ENCODE measurements at regions not wholly inside any gene's neighbourhood (a gene's known extent, or its start where the extent isn't known, plus 50 kb on each side); places are given as distances from the start of the nearest gene placed in this dataset.
A peak's percentile ranks its signal among the peaks of the same experiment; 100 is the strongest.

GRCh38 chr4:156547439-156547838 lies 424.2 kb downstream of the PDGFC start (continued):
- TF ChIP-seq ZNF114 (CRISPR knock-in tag; IDR thresholded peaks at IDR 0.05): no peak
- no peak for TF ChIP-seq EZH2phosphoT487 (IDR thresholded peaks at IDR 0.05; ENCODE audit: unreplicated experiment)
- TF ChIP-seq, protein P1, sequence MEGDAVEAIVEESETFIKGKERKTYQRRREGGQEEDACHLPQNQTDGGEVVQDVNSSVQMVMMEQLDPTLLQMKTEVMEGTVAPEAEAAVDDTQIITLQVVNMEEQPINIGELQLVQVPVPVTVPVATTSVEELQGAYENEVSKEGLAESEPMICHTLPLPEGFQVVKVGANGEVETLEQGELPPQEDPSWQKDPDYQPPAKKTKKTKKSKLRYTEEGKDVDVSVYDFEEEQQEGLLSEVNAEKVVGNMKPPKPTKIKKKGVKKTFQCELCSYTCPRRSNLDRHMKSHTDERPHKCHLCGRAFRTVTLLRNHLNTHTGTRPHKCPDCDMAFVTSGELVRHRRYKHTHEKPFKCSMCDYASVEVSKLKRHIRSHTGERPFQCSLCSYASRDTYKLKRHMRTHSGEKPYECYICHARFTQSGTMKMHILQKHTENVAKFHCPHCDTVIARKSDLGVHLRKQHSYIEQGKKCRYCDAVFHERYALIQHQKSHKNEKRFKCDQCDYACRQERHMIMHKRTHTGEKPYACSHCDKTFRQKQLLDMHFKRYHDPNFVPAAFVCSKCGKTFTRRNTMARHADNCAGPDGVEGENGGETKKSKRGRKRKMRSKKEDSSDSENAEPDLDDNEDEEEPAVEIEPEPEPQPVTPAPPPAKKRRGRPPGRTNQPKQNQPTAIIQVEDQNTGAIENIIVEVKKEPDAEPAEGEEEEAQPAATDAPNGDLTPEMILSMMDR (conservative IDR thresholded peaks at IDR 0.05; ENCODE audit: low read depth in 2 of 2): no peak
- TF ChIP-seq STAT1 (IDR thresholded peaks at IDR 0.05; ENCODE audit: unreplicated experiment): no peak
- TF ChIP-seq ZNF331 (CRISPR knock-in tag; IDR thresholded peaks at IDR 0.05; ENCODE audit: low read depth): no peak
- no peak for TF ChIP-seq NANOG (IDR thresholded peaks at IDR 0.05; ENCODE audit: borderline replicate concordance)
- no peak for TF ChIP-seq REST (IDR thresholded peaks at IDR 0.05; ENCODE audit: unreplicated experiment)
- no peak for TF ChIP-seq CREB1 (CRISPR knock-in tag; IDR thresholded peaks at IDR 0.05; ENCODE audit: low read depth)

DNA sequence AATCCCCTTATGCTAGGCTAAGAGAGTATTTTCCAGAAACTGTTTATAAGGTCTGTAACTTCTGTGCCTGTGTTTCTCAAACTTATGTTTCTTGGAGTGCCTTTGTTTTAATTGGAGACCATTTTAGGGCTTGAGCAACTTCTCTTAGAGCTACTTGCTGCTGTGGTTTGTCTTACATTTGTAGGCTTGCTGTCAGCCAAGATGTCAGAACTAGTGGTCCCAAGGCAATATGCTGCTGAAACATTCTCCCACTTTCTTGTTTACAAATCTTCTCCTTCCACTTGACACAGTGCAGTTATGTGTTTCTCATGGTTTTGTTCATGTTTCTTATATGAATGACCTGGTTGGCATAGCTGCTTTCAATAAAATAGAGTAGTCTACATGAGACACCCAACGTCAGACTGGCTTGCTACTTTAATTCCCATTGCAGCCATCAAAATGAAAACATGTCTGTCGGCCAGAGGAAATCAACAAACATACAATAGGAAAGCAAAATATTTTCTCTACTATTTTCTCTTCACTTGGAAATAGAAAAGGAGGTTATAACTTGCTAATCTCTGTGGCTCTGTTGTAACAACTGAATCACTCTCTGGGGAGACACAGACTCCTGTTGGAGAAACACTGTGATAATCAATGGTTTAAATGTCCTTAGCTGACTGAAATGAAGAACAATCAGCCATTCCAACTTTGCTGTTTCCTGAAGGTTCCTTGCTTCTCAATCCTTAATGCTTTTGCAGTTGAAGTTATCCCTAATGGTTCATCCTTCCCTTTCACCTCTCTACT lies 426.4 kb downstream of the PDGFC start:
- H3K27me3 ChIP-seq (ENCODE audit: insufficient read depth): no peaks in the 10 kb centered on the region
- H3K4me3 Mint-ChIP-seq: no peak overlapping the region
- no peaks in the 10 kb centered on the region for H3K36me3 Mint-ChIP-seq (ENCODE audit: low read depth)
- no peaks in the 10 kb centered on the region for H3K27me3 Mint-ChIP-seq (ENCODE audit: insufficient read depth, low read depth, poor library complexity)
- H3K79me2 ChIP-seq (replicated peaks; ENCODE audit: insufficient read depth): no peaks in the 10 kb centered on the region
- no peak overlapping the region for H3K4me2 ChIP-seq
- H4K20me1 ChIP-seq (replicated peaks; ENCODE audit: insufficient read depth): no peaks in the 10 kb centered on the region
- no peaks in the 10 kb centered on the region for H3K9me2 ChIP-seq (ENCODE audit: insufficient read depth)
- no peak overlapping the region for H3K27ac ChIP-seq (ENCODE audit: low read depth)
- H3K4me3 ChIP-seq: no peak overlapping the region
- H3K4me1 ChIP-seq (ENCODE audit: insufficient read depth): no peaks in the 10 kb centered on the region
- DNase-seq (ENCODE audit: low spot score) (no peak), ATAC-seq (no peak)
- H3F3A ChIP-seq (replicated peaks; ENCODE audit: low read depth): no peaks in the 10 kb centered on the region
- H3K9me3 Mint-ChIP-seq: no peaks in the 10 kb centered on the region
- no peak overlapping the region for H3K27ac Mint-ChIP-seq
- no peaks in the 10 kb centered on the region for H3K36me3 ChIP-seq (ENCODE audit: insufficient read depth)
- H2AFZ ChIP-seq: peak overlapping the region; percentile 9; the same call in 1 of the 2 replicates
- no peaks in the 10 kb centered on the region for H3K4me1 Mint-ChIP-seq
- no peak for TF ChIP-seq REST (IDR thresholded peaks at IDR 0.05; ENCODE audit: unreplicated experiment)
- TF ChIP-seq, protein P2, sequence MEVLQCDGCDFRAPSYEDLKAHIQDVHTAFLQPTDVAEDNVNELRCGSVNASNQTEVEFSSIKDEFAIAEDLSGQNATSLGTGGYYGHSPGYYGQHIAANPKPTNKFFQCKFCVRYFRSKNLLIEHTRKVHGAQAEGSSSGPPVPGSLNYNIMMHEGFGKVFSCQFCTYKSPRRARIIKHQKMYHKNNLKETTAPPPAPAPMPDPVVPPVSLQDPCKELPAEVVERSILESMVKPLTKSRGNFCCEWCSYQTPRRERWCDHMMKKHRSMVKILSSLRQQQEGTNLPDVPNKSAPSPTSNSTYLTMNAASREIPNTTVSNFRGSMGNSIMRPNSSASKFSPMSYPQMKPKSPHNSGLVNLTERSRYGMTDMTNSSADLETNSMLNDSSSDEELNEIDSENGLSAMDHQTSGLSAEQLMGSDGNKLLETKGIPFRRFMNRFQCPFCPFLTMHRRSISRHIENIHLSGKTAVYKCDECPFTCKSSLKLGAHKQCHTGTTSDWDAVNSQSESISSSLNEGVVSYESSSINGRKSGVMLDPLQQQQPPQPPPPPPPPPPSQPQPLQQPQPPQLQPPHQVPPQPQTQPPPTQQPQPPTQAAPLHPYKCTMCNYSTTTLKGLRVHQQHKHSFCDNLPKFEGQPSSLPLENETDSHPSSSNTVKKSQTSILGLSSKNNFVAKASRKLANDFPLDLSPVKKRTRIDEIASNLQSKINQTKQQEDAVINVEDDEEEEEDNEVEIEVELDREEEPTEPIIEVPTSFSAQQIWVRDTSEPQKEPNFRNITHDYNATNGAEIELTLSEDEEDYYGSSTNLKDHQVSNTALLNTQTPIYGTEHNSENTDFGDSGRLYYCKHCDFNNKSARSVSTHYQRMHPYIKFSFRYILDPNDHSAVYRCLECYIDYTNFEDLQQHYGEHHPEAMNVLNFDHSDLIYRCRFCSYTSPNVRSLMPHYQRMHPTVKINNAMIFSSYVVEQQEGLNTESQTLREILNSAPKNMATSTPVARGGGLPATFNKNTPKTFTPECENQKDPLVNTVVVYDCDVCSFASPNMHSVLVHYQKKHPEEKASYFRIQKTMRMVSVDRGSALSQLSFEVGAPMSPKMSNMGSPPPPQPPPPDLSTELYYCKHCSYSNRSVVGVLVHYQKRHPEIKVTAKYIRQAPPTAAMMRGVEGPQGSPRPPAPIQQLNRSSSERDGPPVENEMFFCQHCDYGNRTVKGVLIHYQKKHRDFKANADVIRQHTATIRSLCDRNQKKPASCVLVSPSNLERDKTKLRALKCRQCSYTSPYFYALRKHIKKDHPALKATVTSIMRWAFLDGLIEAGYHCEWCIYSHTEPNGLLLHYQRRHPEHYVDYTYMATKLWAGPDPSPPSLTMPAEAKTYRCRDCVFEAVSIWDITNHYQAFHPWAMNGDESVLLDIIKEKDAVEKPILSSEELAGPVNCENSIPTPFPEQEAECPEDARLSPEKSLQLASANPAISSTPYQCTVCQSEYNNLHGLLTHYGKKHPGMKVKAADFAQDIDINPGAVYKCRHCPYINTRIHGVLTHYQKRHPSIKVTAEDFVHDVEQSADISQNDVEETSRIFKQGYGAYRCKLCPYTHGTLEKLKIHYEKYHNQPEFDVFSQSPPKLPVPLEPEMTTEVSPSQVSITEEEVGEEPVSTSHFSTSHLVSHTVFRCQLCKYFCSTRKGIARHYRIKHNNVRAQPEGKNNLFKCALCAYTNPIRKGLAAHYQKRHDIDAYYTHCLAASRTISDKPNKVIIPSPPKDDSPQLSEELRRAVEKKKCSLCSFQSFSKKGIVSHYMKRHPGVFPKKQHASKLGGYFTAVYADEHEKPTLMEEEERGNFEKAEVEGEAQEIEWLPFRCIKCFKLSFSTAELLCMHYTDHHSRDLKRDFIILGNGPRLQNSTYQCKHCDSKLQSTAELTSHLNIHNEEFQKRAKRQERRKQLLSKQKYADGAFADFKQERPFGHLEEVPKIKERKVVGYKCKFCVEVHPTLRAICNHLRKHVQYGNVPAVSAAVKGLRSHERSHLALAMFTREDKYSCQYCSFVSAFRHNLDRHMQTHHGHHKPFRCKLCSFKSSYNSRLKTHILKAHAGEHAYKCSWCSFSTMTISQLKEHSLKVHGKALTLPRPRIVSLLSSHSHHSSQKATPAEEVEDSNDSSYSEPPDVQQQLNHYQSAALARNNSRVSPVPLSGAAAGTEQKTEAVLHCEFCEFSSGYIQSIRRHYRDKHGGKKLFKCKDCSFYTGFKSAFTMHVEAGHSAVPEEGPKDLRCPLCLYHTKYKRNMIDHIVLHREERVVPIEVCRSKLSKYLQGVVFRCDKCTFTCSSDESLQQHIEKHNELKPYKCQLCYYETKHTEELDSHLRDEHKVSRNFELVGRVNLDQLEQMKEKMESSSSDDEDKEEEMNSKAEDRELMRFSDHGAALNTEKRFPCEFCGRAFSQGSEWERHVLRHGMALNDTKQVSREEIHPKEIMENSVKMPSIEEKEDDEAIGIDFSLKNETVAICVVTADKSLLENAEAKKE (CRISPR knock-in tag; IDR thresholded peaks at IDR 0.05): no peak

Measured in GM23338 (cell line).